Breast epithelium (tissue), 4 donors: ENCODE measurements at regions not wholly inside any gene's neighbourhood (a gene's known extent, or its start where the extent isn't known, plus 50 kb on each side); places are given as distances from the start of the nearest gene placed in this dataset.

Experiments used
- DNase-seq, 2 donors: peaks; one replicate each; pipeline ENCODE4 v3.0.0-alpha.2; 2019; ENCODE audit warnings: low spot score in 2 of 2
- H3K27ac ChIP-seq, 2 donors: fragments of 200-600 bp; sonication (generic) in 1 of 2; one replicate each; pipeline ENCODE4 v1.5.1; 2016 to 2019; ENCODE audit warnings: mild to moderate bottlenecking in 1 of 2
- H3K27me3 ChIP-seq, 2 donors: fragments of 200-600 bp; sonication (generic) in 1 of 2; one replicate each; pipeline versions ENCODE4 v1.5.1 to v1.6.0; 2017 to 2019; ENCODE audit warnings: control low read depth in 1 of 2, mild to moderate bottlenecking in 1 of 2
- H3K36me3 ChIP-seq: fragments of 200-600 bp; one replicate; pipeline ENCODE4 v1.5.1; 2019
- H3K4me1 ChIP-seq, 2 donors: fragments of 200-600 bp; sonication (generic); one replicate each; pipeline ENCODE4 v1.5.1; 2016 to 2019; ENCODE audit warnings: control low read depth in 1 of 2
- H3K4me3 ChIP-seq, 3 donors: fragments of 200-600 bp; sonication (generic); 1 replicate in 2 of 3; 2 replicates in 1 of 3; pipeline ENCODE4 v1.5.1; 2016 to 2019; ENCODE audit warnings: mild to moderate bottlenecking in 3 of 3, moderate library complexity in 2 of 3
- H3K9me3 ChIP-seq, 2 donors: fragments of 200-600 bp; sonication (generic) in 1 of 2; one replicate each; pipeline ENCODE4 v1.5.1; 2016 to 2019; ENCODE audit warnings: control low read depth in 1 of 2
- POLR2A ChIP-seq: fragments of 450-650 bp; IDR thresholded peaks from one replicate; pipeline ENCODE4 v1.6.1; 2016; ENCODE audit warnings: antibody characterized with exemption, mild to moderate bottlenecking, moderate library complexity
- POLR2AphosphoS5 ChIP-seq, 3 donors: sonication (generic); formaldehyde crosslinking; IDR thresholded peaks; one replicate each; pipeline ENCODE4 v1.6.1; 2017; ENCODE audit warnings: antibody characterized with exemption in 3 of 3
- intact Hi-C: fragments of 100-400 bp; cut with DNase I; formaldehyde crosslinking; loops from one replicate; pipeline ENCODE4 v1.15.1; 2023; ENCODE audit warnings: low total_unique reads
- TF ChIP-seq, protein P1 (sequence below), 3 donors: fragments of 450-650 bp; IDR thresholded peaks; one replicate each; pipeline ENCODE4 v1.5.1; 2016 to 2017; ENCODE audit warnings: antibody characterized with exemption in 3 of 3, mild to moderate bottlenecking in 3 of 3, moderate library complexity in 3 of 3

DNA sequence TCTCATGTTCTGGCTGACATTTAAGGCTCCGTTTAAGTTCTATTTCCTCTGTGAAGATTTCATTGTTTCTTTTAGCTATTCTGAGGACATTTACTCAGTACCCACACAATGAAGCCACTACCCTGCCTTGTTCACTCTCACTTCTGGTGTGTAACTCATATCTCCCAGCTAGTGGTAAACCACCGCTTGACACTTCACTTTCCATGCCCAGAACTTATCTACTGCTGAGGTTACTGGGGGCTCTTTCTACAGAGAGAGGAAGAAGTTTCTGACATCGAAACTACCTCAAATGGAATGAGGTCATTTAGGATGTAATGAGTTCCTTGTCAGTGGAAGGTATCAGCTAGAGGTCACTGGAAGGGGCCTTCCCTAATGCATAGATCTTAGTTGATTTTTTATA lies 501.5 kb downstream of the DMAC1 start:
- peaks cover 0 to 32% of the 10 kb centered on the region in 2 donors for H3K27me3 ChIP-seq
- no peak for DNase-seq
- H3K4me1 ChIP-seq: no peaks in the 10 kb centered on the region
- H3K4me3 ChIP-seq: no peak overlapping the region
- H3K36me3 ChIP-seq: no peaks in the 10 kb centered on the region
- no peak overlapping the region for H3K27ac ChIP-seq
- no peak for TF ChIP-seq POLR2A
- TF ChIP-seq POLR2AphosphoS5 (IDR thresholded peaks at IDR 0.05): no peak
- TF ChIP-seq, protein P1, sequence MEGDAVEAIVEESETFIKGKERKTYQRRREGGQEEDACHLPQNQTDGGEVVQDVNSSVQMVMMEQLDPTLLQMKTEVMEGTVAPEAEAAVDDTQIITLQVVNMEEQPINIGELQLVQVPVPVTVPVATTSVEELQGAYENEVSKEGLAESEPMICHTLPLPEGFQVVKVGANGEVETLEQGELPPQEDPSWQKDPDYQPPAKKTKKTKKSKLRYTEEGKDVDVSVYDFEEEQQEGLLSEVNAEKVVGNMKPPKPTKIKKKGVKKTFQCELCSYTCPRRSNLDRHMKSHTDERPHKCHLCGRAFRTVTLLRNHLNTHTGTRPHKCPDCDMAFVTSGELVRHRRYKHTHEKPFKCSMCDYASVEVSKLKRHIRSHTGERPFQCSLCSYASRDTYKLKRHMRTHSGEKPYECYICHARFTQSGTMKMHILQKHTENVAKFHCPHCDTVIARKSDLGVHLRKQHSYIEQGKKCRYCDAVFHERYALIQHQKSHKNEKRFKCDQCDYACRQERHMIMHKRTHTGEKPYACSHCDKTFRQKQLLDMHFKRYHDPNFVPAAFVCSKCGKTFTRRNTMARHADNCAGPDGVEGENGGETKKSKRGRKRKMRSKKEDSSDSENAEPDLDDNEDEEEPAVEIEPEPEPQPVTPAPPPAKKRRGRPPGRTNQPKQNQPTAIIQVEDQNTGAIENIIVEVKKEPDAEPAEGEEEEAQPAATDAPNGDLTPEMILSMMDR (IDR thresholded peaks at IDR 0.05): no peak
- intact Hi-C loops: no loop called here
- H3K9me3 ChIP-seq: no peaks in the 10 kb centered on the region

DNA sequence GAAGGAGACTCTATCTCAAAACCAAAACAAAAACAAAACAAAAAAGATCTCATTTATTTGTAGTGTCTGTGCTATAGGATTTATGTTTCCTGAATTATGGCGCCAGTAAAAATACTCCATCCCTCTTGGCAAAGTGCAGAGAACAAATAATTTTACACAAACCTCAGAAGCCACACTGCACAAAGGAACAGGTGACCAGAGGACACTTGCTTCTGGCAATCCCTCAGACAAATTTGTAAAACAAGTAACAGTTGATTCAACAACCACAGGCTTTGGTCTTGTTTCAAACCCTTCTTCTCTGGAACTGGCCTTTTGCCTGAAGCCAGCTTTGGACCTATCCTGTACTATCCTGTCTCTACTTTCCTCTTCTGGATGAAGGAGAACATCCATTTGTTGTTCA lies 502.1 kb downstream of the DMAC1 start:
- DNase-seq: no peak
- Histone ChIP-seq H3K4me3 (no peak overlapping the region), H3K9me3 (no peaks in the 10 kb centered on the region), H3K4me1 (no peaks in the 10 kb centered on the region), H3K36me3 (no peaks in the 10 kb centered on the region), H3K27ac (no peak overlapping the region), H3K27me3 (peaks cover 0 to 28% of the 10 kb centered on the region in 2 donors)
- intact Hi-C loops: no loop called here
- no peak for TF ChIP-seq POLR2A
- TF ChIP-seq POLR2AphosphoS5 (IDR thresholded peaks at IDR 0.05): no peak
- TF ChIP-seq, protein P1 (IDR thresholded peaks at IDR 0.05): no peak

DNA sequence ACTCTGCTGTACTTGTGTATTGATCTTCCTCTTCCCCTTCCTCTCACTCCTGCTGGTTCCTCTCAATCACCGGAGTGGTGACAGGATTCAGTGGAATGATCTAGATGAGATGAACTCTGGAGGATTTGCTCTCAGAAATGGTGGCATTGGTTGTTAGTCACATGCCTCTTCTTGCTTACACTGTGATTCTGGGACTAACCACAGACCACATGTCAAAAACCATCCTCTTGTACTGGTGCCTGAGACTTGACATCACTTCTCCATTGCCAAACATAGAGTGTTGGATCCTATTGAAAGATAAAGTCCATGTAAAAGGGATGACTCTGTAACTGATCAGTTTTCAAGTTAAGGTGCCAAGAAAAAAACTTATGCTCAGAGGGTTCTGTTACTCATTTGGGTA lies 506.5 kb downstream of the DMAC1 start:
- no peak overlapping the region for H3K4me3 ChIP-seq
- no peak for DNase-seq
- intact Hi-C loops: no loop called here

DNA sequence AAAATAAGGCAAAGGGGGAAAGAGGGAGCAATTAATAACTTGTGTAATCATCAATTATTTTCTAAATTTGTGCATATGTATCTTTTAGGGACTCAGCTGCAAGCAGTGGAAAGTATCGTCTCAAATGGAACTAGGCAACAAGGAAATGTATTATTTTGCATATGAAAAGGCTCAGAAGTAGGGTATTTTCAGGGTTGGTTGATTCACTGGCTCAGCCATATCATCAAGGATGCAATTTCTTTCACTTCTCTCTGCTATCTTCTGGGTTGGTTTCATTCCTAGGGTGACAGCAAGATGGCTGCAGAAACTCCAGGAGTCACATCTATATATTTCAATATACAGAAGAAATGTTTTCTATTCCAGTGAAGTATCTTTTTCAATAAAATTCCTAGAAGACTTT lies 509.8 kb downstream of the DMAC1 start:
- intact Hi-C loops: no loop called here
- peaks cover 0 to 7% of the 10 kb centered on the region in 2 donors for H3K27me3 ChIP-seq
- H3K9me3 ChIP-seq: no peaks in the 10 kb centered on the region
- no peak overlapping the region for H3K4me3 ChIP-seq
- no peaks in the 10 kb centered on the region for H3K4me1 ChIP-seq
- no peaks in the 10 kb centered on the region for H3K36me3 ChIP-seq
- no peak overlapping the region for H3K27ac ChIP-seq
- DNase-seq: no peak
- TF ChIP-seq, protein P1 (IDR thresholded peaks at IDR 0.05): no peak
- TF ChIP-seq POLR2A (no peak), POLR2AphosphoS5 (IDR thresholded peaks at IDR 0.05) (no peak)

More for the DNA sequence above, 506.5 kb downstream of the DMAC1 start:
- Histone ChIP-seq H3K4me1 (no peaks in the 10 kb centered on the region), H3K36me3 (no peaks in the 10 kb centered on the region), H3K27ac (no peak overlapping the region), H3K27me3 (peaks cover 0 to 6% of the 10 kb centered on the region in 2 donors), H3K9me3 (no peaks in the 10 kb centered on the region)
- no peak for TF ChIP-seq POLR2A
- TF ChIP-seq POLR2AphosphoS5 (IDR thresholded peaks at IDR 0.05): no peak

DNA sequence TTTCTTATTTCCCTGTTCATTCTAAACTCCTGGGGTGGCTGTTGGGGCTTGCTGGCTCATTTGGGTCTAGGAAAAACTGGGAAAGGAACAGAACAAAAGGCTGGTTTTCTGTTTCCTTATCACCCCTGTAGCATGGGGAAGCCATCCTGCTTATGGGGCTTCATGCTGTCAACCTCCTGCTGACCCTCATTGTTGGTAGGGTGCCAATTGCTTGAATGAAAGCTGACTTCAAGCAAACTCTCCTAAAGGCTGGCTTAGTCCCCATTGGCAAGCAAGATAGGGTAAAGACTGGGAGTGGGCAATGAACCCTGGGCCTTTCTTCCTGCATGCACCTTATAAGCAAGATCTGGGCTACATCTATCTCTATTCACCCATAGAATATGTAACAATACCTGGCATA lies 511.6 kb downstream of the DMAC1 start:
- H3K4me1 ChIP-seq: no peaks in the 10 kb centered on the region
- H3K36me3 ChIP-seq: no peaks in the 10 kb centered on the region
- peaks cover 0 to 7% of the 10 kb centered on the region in 2 donors for H3K27me3 ChIP-seq
- TF ChIP-seq, protein P1 (IDR thresholded peaks at IDR 0.05): no peak
- no peak for TF ChIP-seq POLR2AphosphoS5 (IDR thresholded peaks at IDR 0.05)
- TF ChIP-seq POLR2A: no peak
- intact Hi-C loops: no loop called here
- H3K4me3 ChIP-seq: no peak overlapping the region
- H3K27ac ChIP-seq: no peak overlapping the region
- no peak for DNase-seq
- H3K9me3 ChIP-seq: no peaks in the 10 kb centered on the region

DNA sequence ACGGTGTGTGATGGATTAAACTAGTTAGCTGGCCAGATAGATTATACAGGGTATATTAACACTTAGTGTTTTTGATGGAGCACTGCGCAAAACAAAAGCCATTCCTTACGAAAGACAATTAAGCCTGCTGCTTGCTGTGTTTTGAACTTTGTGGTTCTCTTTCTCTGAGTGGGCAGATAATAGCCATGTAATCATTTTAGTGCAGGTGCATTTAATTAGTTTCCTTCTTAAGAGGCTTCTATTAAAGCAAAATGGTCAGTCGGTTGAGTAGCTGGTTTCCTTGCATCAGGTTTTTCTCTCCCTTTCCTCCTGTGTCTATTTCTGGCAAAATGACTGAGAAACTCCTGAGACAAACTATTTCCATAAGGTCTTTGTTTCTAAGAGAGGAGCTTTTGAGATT lies 512.5 kb downstream of the DMAC1 start:
- H3K9me3 ChIP-seq: no peaks in the 10 kb centered on the region
- TF ChIP-seq POLR2A: no peak
- TF ChIP-seq, protein P1 (IDR thresholded peaks at IDR 0.05): no peak
- H3K36me3 ChIP-seq: no peaks in the 10 kb centered on the region
- H3K27me3 ChIP-seq: peaks cover 0 to 7% of the 10 kb centered on the region in 2 donors
- no peak overlapping the region for H3K27ac ChIP-seq
- H3K4me1 ChIP-seq: no peaks in the 10 kb centered on the region
- intact Hi-C loops: no loop called here
- no peak overlapping the region for H3K4me3 ChIP-seq
- no peak for DNase-seq
